ENCODE measurements at regions not wholly inside any gene's neighbourhood (a gene's known extent, or its start where the extent isn't known, plus 50 kb on each side); places are given as distances from the start of the nearest gene placed in this dataset.
"Not testable (repeated sequence)": the region's sequence is repeated elsewhere in the genome, so short reads cannot be mapped to it uniquely, and the experiment has no call there.

GRCh38 chr9:129541270-129541669 lies 79.6 kb downstream of the C9orf50 start:
- intact Hi-C loops (cut with DNase I; ENCODE audit: low total_unique reads), result no loop called here
- TF ChIP-seq CTCF (IDR thresholded peaks at IDR 0.05), result no peak
- DNase-seq, result no peak
- H3K36me3 ChIP-seq, result no peaks in the 10 kb centered on the region
- H3K27ac ChIP-seq, result no peak overlapping the region
- H3K9me3 ChIP-seq, result no peaks in the 10 kb centered on the region
- H3K27me3 ChIP-seq, result no peaks in the 10 kb centered on the region
- H3K4me3 ChIP-seq, result no peak overlapping the region
- H3K4me1 ChIP-seq, result no peaks in the 10 kb centered on the region

GRCh38 chr9:129539446-129539845 lies 81.5 kb downstream of the C9orf50 start:
- no peak for DNase-seq
- Histone ChIP-seq H3K4me1 (no peaks in the 10 kb centered on the region), H3K4me3 (no peak overlapping the region), H3K36me3 (no peaks in the 10 kb centered on the region), H3K9me3 (no peaks in the 10 kb centered on the region), H3K27me3 (no peaks in the 10 kb centered on the region), H3K27ac (no peak overlapping the region)
- no peak for TF ChIP-seq CTCF (IDR thresholded peaks at IDR 0.05)
- intact Hi-C loops (cut with DNase I; ENCODE audit: low total_unique reads), result no loop called here

GRCh38 chr9:129531860-129532402 lies 89.0 kb downstream of the C9orf50 start:
- DNase-seq; H3K9me3 ChIP-seq; H3K27ac ChIP-seq; H3K4me3 ChIP-seq; H3K4me1 ChIP-seq; H3K36me3 ChIP-seq; intact Hi-C loops (cut with DNase I; ENCODE audit: low total_unique reads); H3K27me3 ChIP-seq: not testable (repeated sequence)

- intact Hi-C loops (cut with DNase I; ENCODE audit: low total_unique reads); H3K9me3 ChIP-seq: not testable (repeated sequence)
Observed at GRCh38 chr9:129527955-129528354, 92.9 kb downstream of the C9orf50 start.

GRCh38 chr9:129525656-129526196 lies 95.2 kb downstream of the C9orf50 start:
- Histone ChIP-seq H3K4me1 (peaks cover 0 to 9% (median 0%) of the 10 kb centered on the region in 4 donors), H3K4me3 (no peak overlapping the region), H3K36me3 (no peaks in the 10 kb centered on the region), H3K27me3 (no peaks in the 10 kb centered on the region), H3K27ac (no peak overlapping the region), H3K9me3 (no peaks in the 10 kb centered on the region)
- no peak for DNase-seq
- intact Hi-C loops (cut with DNase I; ENCODE audit: low total_unique reads), result no loop called here
- TF ChIP-seq CTCF (IDR thresholded peaks at IDR 0.05), result no peak

More at GRCh38 chr9:129527955-129528354, 92.9 kb downstream of the C9orf50 start:
- DNase-seq, H3K36me3 ChIP-seq, H3K4me3 ChIP-seq, H3K27ac ChIP-seq, H3K4me1 ChIP-seq, H3K27me3 ChIP-seq: not testable (repeated sequence)

GRCh38 chr9:129524582-129525270 lies 96.2 kb downstream of the C9orf50 start:
- intact Hi-C loops (cut with DNase I; ENCODE audit: low total_unique reads), result no loop called here
- no peak for TF ChIP-seq CTCF (IDR thresholded peaks at IDR 0.05)
- H3K27me3 ChIP-seq, result no peaks in the 10 kb centered on the region
- H3K27ac ChIP-seq, result no peak overlapping the region
- no peak for DNase-seq
- no peaks in the 10 kb centered on the region for H3K9me3 ChIP-seq
- no peak overlapping the region for H3K4me3 ChIP-seq
- H3K4me1 ChIP-seq, result peaks cover 0 to 9% (median 0%) of the 10 kb centered on the region in 4 donors
- H3K36me3 ChIP-seq, result no peaks in the 10 kb centered on the region

Measured in tibial artery (tissue), 4 donors.